AG04450 (cell line): ENCODE measurements at regions not wholly inside any gene's neighbourhood (a gene's known extent, or its start where the extent isn't known, plus 50 kb on each side); places are given as distances from the start of the nearest gene placed in this dataset.

Experiments
- CTCF ChIA-PET: fragments of 300-600, 350-600 bp; formaldehyde crosslinking; extraction: SDS; loops from one replicate; lab custom pipeline; 2022; ENCODE audit warnings: antibody characterized with exemption, inconsistent platforms; lab: Charles Lee
- POLR2A ChIA-PET: fragments of 350-600 bp; formaldehyde crosslinking; extraction: SDS; loops from one replicate; lab custom pipeline; 2021; ENCODE audit warnings: antibody characterized with exemption, inconsistent platforms; lab: Yijun Ruan, JAX
- DNase-seq: peaks from one replicate; pipeline ENCODE4 v3.0.0-alpha.2; 2011; ENCODE audit warnings: low read depth, low spot score
- H3K27ac ChIP-seq: one replicate; pipeline ENCODE4 v1.5.1; 2012; ENCODE audit warnings: low read depth, low read length, control low read depth
- H3K27me3 ChIP-seq: one replicate; pipeline ENCODE4 v1.6.0; 2012; ENCODE audit warnings: low read length; ENCODE audit not compliant: control insufficient read depth, insufficient read depth
- H3K4me3 ChIP-seq: 2 replicates; pipeline ENCODE4 v1.5.1; 2011; ENCODE audit warnings: mild to moderate bottlenecking, low read depth, low read length, control low read depth
- H3K9me3 ChIP-seq: 2 replicates; pipeline ENCODE4 v1.5.1; 2012; ENCODE audit warnings: low read length; ENCODE audit not compliant: control insufficient read depth, insufficient read depth
- TF ChIP-seq, protein P1 (sequence below): IDR thresholded peaks from 2 replicates; pipeline ENCODE4 v1.5.1; 2011; ENCODE audit warnings: low read depth, low read length, control low read depth, inconsistent platforms

- no peak for DNase-seq
- TF ChIP-seq, protein P1, sequence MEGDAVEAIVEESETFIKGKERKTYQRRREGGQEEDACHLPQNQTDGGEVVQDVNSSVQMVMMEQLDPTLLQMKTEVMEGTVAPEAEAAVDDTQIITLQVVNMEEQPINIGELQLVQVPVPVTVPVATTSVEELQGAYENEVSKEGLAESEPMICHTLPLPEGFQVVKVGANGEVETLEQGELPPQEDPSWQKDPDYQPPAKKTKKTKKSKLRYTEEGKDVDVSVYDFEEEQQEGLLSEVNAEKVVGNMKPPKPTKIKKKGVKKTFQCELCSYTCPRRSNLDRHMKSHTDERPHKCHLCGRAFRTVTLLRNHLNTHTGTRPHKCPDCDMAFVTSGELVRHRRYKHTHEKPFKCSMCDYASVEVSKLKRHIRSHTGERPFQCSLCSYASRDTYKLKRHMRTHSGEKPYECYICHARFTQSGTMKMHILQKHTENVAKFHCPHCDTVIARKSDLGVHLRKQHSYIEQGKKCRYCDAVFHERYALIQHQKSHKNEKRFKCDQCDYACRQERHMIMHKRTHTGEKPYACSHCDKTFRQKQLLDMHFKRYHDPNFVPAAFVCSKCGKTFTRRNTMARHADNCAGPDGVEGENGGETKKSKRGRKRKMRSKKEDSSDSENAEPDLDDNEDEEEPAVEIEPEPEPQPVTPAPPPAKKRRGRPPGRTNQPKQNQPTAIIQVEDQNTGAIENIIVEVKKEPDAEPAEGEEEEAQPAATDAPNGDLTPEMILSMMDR = no peak
- no peak overlapping the region for H3K27ac ChIP-seq
- peaks cover 10% of the 10 kb centered on the region for H3K27me3 ChIP-seq
- POLR2A ChIA-PET = no interaction called here
- H3K4me3 ChIP-seq = no peak overlapping the region
- no peaks in the 10 kb centered on the region; the same call in 1 of the 2 replicates for H3K9me3 ChIP-seq
- CTCF ChIA-PET = no interaction called here
Measured at GRCh38 chr2:5751873-5752482, 59.8 kb downstream of the SOX11 start.

GRCh38 chr2:5756272-5756671 is 64.1 kb downstream of the SOX11 start:
- no peak overlapping the region for H3K4me3 ChIP-seq
- ChIA-PET POLR2A (no interaction called here), CTCF (no interaction called here)
- no peaks in the 10 kb centered on the region; the same call in 1 of the 2 replicates for H3K9me3 ChIP-seq
- DNase-seq = no peak
- TF ChIP-seq, protein P1 = no peak
- peaks cover 8% of the 10 kb centered on the region for H3K27me3 ChIP-seq
- H3K27ac ChIP-seq = no peak overlapping the region

DNA sequence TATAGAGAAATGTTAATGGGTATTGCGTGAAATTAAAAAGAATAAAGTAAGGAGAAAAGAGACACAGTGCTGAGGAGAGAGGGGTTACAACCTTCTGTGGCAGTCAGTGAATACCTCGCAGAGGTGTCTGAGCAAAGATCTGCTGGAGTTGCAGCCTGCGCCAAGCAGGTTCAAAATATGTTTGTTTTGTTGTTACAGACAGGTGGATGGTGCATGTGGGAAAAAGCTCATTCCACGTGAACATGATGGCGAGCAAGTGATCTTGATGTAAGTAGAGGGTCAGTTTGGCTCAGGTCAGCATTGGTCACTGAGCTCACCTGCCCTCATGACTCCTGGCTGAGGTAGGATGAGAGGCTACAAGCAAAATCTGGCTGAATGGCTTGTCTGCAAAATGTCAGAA is 66.2 kb downstream of the SOX11 start:
- POLR2A ChIA-PET = no interaction called here
- Histone ChIP-seq H3K27me3 (peaks cover 7% of the 10 kb centered on the region), H3K27ac (no peak overlapping the region), H3K4me3 (no peak overlapping the region), H3K9me3 (no peaks in the 10 kb centered on the region; the same call in 1 of the 2 replicates)
- DNase-seq = no peak
- TF ChIP-seq, protein P1 = no peak
- CTCF ChIA-PET = no interaction called here

GRCh38 chr2:5759949-5760348 is 67.8 kb downstream of the SOX11 start:
- POLR2A ChIA-PET = no interaction called here
- TF ChIP-seq, protein P1 = no peak
- Histone ChIP-seq H3K4me3 (no peak overlapping the region), H3K27ac (no peak overlapping the region), H3K27me3 (peaks cover 5% of the 10 kb centered on the region), H3K9me3 (no peaks in the 10 kb centered on the region; the same call in 1 of the 2 replicates)
- CTCF ChIA-PET = no interaction called here
- no peak for DNase-seq

DNA sequence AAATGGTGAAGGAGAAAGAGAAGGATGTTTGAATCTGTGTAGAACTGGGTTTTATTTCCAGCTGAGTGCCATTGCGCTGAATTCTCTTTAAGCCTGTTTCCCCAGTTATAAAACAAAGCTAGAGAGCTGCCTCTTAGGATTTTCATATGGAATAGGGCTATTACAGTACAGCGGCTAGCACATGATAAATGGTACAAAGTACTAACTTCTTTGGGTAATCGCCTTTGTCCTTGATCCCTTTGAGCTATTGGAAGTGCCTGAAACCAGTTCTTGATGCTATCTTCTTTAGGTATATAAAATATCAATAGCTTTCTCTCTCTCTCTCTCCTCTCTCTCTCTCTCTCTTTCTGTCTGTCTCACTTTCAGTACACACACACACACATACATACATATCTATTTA is 71.3 kb downstream of the SOX11 start:
- CTCF ChIA-PET = no interaction called here
- H3K27me3 ChIP-seq = no peaks in the 10 kb centered on the region
- no peak overlapping the region for H3K27ac ChIP-seq
- H3K9me3 ChIP-seq = no peaks in the 10 kb centered on the region; the same call in 1 of the 2 replicates
- POLR2A ChIA-PET = no interaction called here
- H3K4me3 ChIP-seq = no peak overlapping the region
- TF ChIP-seq, protein P1 = no peak
- no peak for DNase-seq
